IMR-90 (cell line): ENCODE measurements at regions not wholly inside any gene's neighbourhood (a gene's known extent, or its start where the extent isn't known, plus 50 kb on each side); places are given as distances from the start of the nearest gene placed in this dataset.
A peak's percentile ranks its signal among the peaks of the same experiment; 100 is the strongest.

Source experiments
- CHD1 ChIP-seq: IDR thresholded peaks from 2 replicates; pipeline ENCODE4 v1.6.1; 2012; ENCODE audit warnings: low read depth, low read length, improper control_type of control experiment
- CTCF ChIP-seq: conservative IDR thresholded peaks from 2 replicates; pipeline ENCODE4 v1.5.1; 2012; ENCODE audit warnings: mild to moderate bottlenecking, low read depth, low read length, improper control_type of control experiment
- POLR2A ChIP-seq: IDR thresholded peaks from 2 replicates; pipeline ENCODE4 v1.6.1; 2012; ENCODE audit warnings: mild to moderate bottlenecking, low read depth, low read length
- RAD21 ChIP-seq: IDR thresholded peaks from 2 replicates; pipeline ENCODE4 v1.6.1; 2012; ENCODE audit warnings: low read length, improper control_type of control experiment
- RFX5 ChIP-seq: IDR thresholded peaks from 2 replicates; pipeline ENCODE4 v1.8.0; 2012; ENCODE audit warnings: low read depth, mild to moderate bottlenecking, low read length, moderate library complexity

GRCh38 chr21:21688889-21689288, 690.7 kb downstream of the NCAM2 start:
- TF ChIP-seq CTCF (peak; percentile 61), CHD1 (no peak), RFX5 (no peak), RAD21 (peak; percentile 77), POLR2A (no peak)
